SU-DHL-6 (cell line): ENCODE measurements at regions not wholly inside any gene's neighbourhood (a gene's known extent, or its start where the extent isn't known, plus 50 kb on each side); places are given as distances from the start of the nearest gene placed in this dataset.

Experiments
- CTCF ChIP-seq: fragments of 200-600 bp; sonication (generic); IDR thresholded peaks from one replicate; pipeline ENCODE4 v1.5.1; 2017; ENCODE audit warnings: antibody characterized with exemption, mild to moderate bottlenecking, low read length, moderate library complexity; ENCODE audit not compliant: insufficient read depth, poor library complexity, severe bottlenecking
- EZH2phosphoT487 ChIP-seq: fragments of 200-600 bp; sonication (generic), shearing (Covaris generic); conservative IDR thresholded peaks from 2 replicates; pipeline ENCODE4 v1.6.1; 2018; ENCODE audit warnings: mild to moderate bottlenecking, antibody characterized with exemption, low read length, moderate library complexity, mixed read lengths

- TF ChIP-seq CTCF (no peak), EZH2phosphoT487 (no peak)
These were observed 389.1 kb downstream of the HTR1B start for GRCh38 chr6:77074037-77074713.
